H9 (cell line): ENCODE measurements at regions not wholly inside any gene's neighbourhood (a gene's known extent, or its start where the extent isn't known, plus 50 kb on each side); places are given as distances from the start of the nearest gene placed in this dataset.

ENCODE experiments used
- DNase-seq: peaks from one replicate; pipeline ENCODE4 v3.0.0-alpha.2; 2017
- H2AFZ ChIP-seq: one replicate; pipeline ENCODE4 v1.6.1; 2013; ENCODE audit warnings: mild to moderate bottlenecking, low read length, control low read depth, moderate library complexity
- H2AK5ac ChIP-seq: 2 replicates; pipeline ENCODE4 v1.6.1; 2013; ENCODE audit warnings: low read length, control low read depth, mixed read lengths; ENCODE audit not compliant: insufficient read length
- H2BK120ac ChIP-seq: one replicate; pipeline ENCODE4 v1.6.1; 2013; ENCODE audit warnings: low read depth, mild to moderate bottlenecking, low read length, control low read depth, inconsistent platforms; ENCODE audit not compliant: poor library complexity, severe bottlenecking
- H2BK12ac ChIP-seq: 2 replicates; pipeline ENCODE4 v1.6.1; 2013; ENCODE audit warnings: low read length, control low read depth, mixed read lengths, low read depth; ENCODE audit not compliant: insufficient read length
- H2BK15ac ChIP-seq: 2 replicates; pipeline ENCODE4 v1.6.1; 2013; ENCODE audit warnings: low read depth, low read length, control low read depth
- H2BK20ac ChIP-seq: one replicate; pipeline ENCODE4 v1.6.1; 2013; ENCODE audit warnings: low read depth, mild to moderate bottlenecking, low read length, control low read depth, inconsistent platforms; ENCODE audit not compliant: poor library complexity, severe bottlenecking
- H2BK5ac ChIP-seq: 2 replicates; pipeline ENCODE4 v1.6.1; 2013; ENCODE audit warnings: low read length, control low read depth, mixed read lengths; ENCODE audit not compliant: insufficient read length
- H3K14ac ChIP-seq: 2 replicates; pipeline ENCODE4 v1.6.1; 2013; ENCODE audit warnings: low read length, control low read depth; ENCODE audit not compliant: insufficient read depth
- H3K18ac ChIP-seq: 2 replicates; pipeline ENCODE4 v1.6.1; 2013; ENCODE audit warnings: low read depth, mild to moderate bottlenecking, mixed read lengths, low read length, control low read depth; ENCODE audit not compliant: insufficient read length
- H3K23ac ChIP-seq: 2 replicates; pipeline ENCODE4 v1.6.1; 2013; ENCODE audit warnings: low read length, control low read depth, mixed read lengths, low read depth; ENCODE audit not compliant: insufficient read length
- H3K23me2 ChIP-seq: 2 replicates; pipeline ENCODE4 v1.6.1; 2013; ENCODE audit warnings: low read depth, mild to moderate bottlenecking, mixed read lengths, low read length, control low read depth; ENCODE audit not compliant: insufficient read length, poor library complexity, severe bottlenecking
- H3K27ac ChIP-seq: 2 replicates; pipeline ENCODE4 v1.5.1; 2013; ENCODE audit warnings: low read length, control low read depth, mixed read lengths, low read depth; ENCODE audit not compliant: insufficient read length
- H3K27me3 ChIP-seq: 2 replicates; pipeline ENCODE4 v1.6.1; 2013; ENCODE audit warnings: low read length, control low read depth, inconsistent platforms; ENCODE audit not compliant: insufficient read depth
- H3K4ac ChIP-seq: 2 replicates; pipeline ENCODE4 v1.6.1; 2013; ENCODE audit warnings: low read depth, mild to moderate bottlenecking, control low read depth, inconsistent platforms, low read length, moderate library complexity
- H3K4me1 ChIP-seq: 2 replicates; pipeline ENCODE4 v1.6.1; 2013; ENCODE audit warnings: low read length, control low read depth, inconsistent platforms; ENCODE audit not compliant: insufficient read depth
- H3K4me2 ChIP-seq: 2 replicates; pipeline ENCODE4 v1.6.1; 2013; ENCODE audit warnings: low read length, control low read depth, mixed read lengths; ENCODE audit not compliant: insufficient read length, insufficient read depth
- H3K56ac ChIP-seq: 2 replicates; pipeline ENCODE4 v1.6.1; 2013; ENCODE audit warnings: low read depth, mild to moderate bottlenecking, mixed read lengths, low read length, control low read depth; ENCODE audit not compliant: insufficient read length
- H3K79me1 ChIP-seq: 2 replicates; pipeline ENCODE4 v1.6.1; 2013; ENCODE audit warnings: low read depth, mild to moderate bottlenecking, moderate library complexity, low read length, control low read depth, inconsistent platforms; ENCODE audit not compliant: insufficient read depth, poor library complexity, severe bottlenecking
- H3K79me2 ChIP-seq: 2 replicates; pipeline ENCODE4 v1.6.1; 2013; ENCODE audit warnings: low read length, control low read depth, inconsistent platforms; ENCODE audit not compliant: insufficient read depth
- H3K9ac ChIP-seq: 2 replicates; pipeline ENCODE4 v1.6.1; 2013; ENCODE audit warnings: low read length, control low read depth, mixed read lengths; ENCODE audit not compliant: insufficient read length; ENCODE audit errors: extremely low read depth
- H3K9me3 ChIP-seq: one replicate; pipeline ENCODE4 v1.6.1; 2013; ENCODE audit warnings: low read depth, low read length, inconsistent platforms; ENCODE audit not compliant: control insufficient read depth
- H3T11ph ChIP-seq: one replicate; pipeline ENCODE4 v1.6.1; 2013; ENCODE audit warnings: mild to moderate bottlenecking, low read length, control low read depth, inconsistent platforms
- H4K20me1 ChIP-seq: one replicate; pipeline ENCODE4 v1.6.1; 2013; ENCODE audit not compliant: control insufficient read depth, insufficient read length, insufficient read depth
- H4K5ac ChIP-seq: 2 replicates; pipeline ENCODE4 v1.6.1; 2013; ENCODE audit warnings: low read depth, mild to moderate bottlenecking, mixed read lengths, low read length, control low read depth; ENCODE audit not compliant: insufficient read length
- H4K8ac ChIP-seq: replicated peaks from 2 replicates; pipeline ENCODE4 v1.6.1; 2013; ENCODE audit warnings: low read length, control low read depth, mixed read lengths, low read depth; ENCODE audit not compliant: insufficient read length
- H4K91ac ChIP-seq: 2 replicates; pipeline ENCODE4 v1.6.1; 2013; ENCODE audit warnings: low read depth, mild to moderate bottlenecking, moderate library complexity, mixed read lengths, low read length, control low read depth; ENCODE audit not compliant: insufficient read length
- H3K27ac Mint-ChIP-seq, 3 experiments: 2 replicates in 2 of 3; 3 replicates in 1 of 3; pipeline ENCODE4 v1.8.0; 2020 to 2021; ENCODE audit warnings: mixed read lengths in 3 of 3, mild to moderate bottlenecking in 1 of 3, moderate library complexity in 1 of 3
- H3K27me3 Mint-ChIP-seq: 2 replicates; pipeline ENCODE4 v1.8.0; 2021; ENCODE audit warnings: low read depth, mild to moderate bottlenecking, moderate library complexity, mixed read lengths
- H3K36me3 Mint-ChIP-seq, 3 experiments: 2 replicates in 2 of 3; 3 replicates in 1 of 3; pipeline ENCODE4 v1.8.0; 2020 to 2021; ENCODE audit warnings: low read depth in 3 of 3, mixed read lengths in 3 of 3; ENCODE audit not compliant: insufficient read depth in 1 of 3
- H3K4me1 Mint-ChIP-seq, 2 experiments: 2 replicates each; pipeline ENCODE4 v1.8.0; 2020; ENCODE audit warnings: mixed read lengths in 2 of 2
- H3K4me3 Mint-ChIP-seq, 2 experiments: 2 replicates in 1 of 2; 3 replicates in 1 of 2; pipeline ENCODE4 v1.8.0; 2020 to 2021; ENCODE audit warnings: mild to moderate bottlenecking in 2 of 2, mixed read lengths in 2 of 2, moderate library complexity in 1 of 2
- H3K9me3 Mint-ChIP-seq, 2 experiments: 2 replicates in 1 of 2; 3 replicates in 1 of 2; pipeline ENCODE4 v1.8.0; 2020; ENCODE audit warnings: mild to moderate bottlenecking in 2 of 2, mixed read lengths in 2 of 2, moderate library complexity in 1 of 2
- WGBS: extraction: QIAGEN DNeasy Blood & Tissue Kit; methylation state at CpG from one replicate; pipeline ENCODE4 v1.1.7; 2013; ENCODE audit warnings: missing lambda C conversion rate, low lambda C conversion rate, mixed read lengths; ENCODE audit not compliant: insufficient read length; ENCODE audit errors: extremely low coverage; 5-methylcytosine and 5-hydroxymethylcytosine counted together
- TF ChIP-seq, protein P1 (sequence below): fragments of 200-600 bp; sonication (generic); conservative IDR thresholded peaks from 3 replicates; pipeline ENCODE4 v1.8.0; 2021; ENCODE audit warnings: antibody characterized with exemption, mild to moderate bottlenecking

- Histone ChIP-seq H4K20me1 (no peaks in the 10 kb centered on the region), H2AK5ac (no peak overlapping the region), H3K56ac (no peak overlapping the region), H3K14ac (no peak overlapping the region; the same call in 1 of the 2 replicates), H2BK20ac (no peak overlapping the region), H3K4me2 (no peak overlapping the region), H3K4me1 (no peaks in the 10 kb centered on the region), H3K79me2 (no peaks in the 10 kb centered on the region), H3K23ac (no peak overlapping the region), H4K91ac (no peak overlapping the region), H3K79me1 (no peaks in the 10 kb centered on the region), H3K27me3 (no peaks in the 10 kb centered on the region), H2AFZ (no peak overlapping the region), H2BK15ac (no peak overlapping the region), H3K27ac (no peak overlapping the region), H3K9me3 (no peaks in the 10 kb centered on the region), H3K18ac (no peak overlapping the region), H2BK120ac (no peak overlapping the region), H2BK5ac (no peak overlapping the region), H3K4ac (no peak overlapping the region), H3K23me2 (no peaks in the 10 kb centered on the region), H4K8ac (no peak overlapping the region), H3K9ac (no peak overlapping the region), H4K5ac (no peak overlapping the region), H3T11ph (no peak overlapping the region), H2BK12ac (no peak overlapping the region)
- no peak for DNase-seq
- Mint-ChIP-seq H3K4me3 (peak overlapping the region in 1 of 2 experiments; percentile 12; a peak in 1 of 5 replicates), H3K27ac (peak overlapping the region in 1 of 3 experiments; percentile 57; a peak in 1 of 7 replicates), H3K4me1 (no peaks in the 10 kb centered on the region), H3K9me3 (no peaks in the 10 kb centered on the region), H3K36me3 (no peaks in the 10 kb centered on the region), H3K27me3 (peaks cover 1% of the 10 kb centered on the region)
- no CpG with 5 or more reads among the region's 15 CpGs for WGBS
- TF ChIP-seq, protein P1, sequence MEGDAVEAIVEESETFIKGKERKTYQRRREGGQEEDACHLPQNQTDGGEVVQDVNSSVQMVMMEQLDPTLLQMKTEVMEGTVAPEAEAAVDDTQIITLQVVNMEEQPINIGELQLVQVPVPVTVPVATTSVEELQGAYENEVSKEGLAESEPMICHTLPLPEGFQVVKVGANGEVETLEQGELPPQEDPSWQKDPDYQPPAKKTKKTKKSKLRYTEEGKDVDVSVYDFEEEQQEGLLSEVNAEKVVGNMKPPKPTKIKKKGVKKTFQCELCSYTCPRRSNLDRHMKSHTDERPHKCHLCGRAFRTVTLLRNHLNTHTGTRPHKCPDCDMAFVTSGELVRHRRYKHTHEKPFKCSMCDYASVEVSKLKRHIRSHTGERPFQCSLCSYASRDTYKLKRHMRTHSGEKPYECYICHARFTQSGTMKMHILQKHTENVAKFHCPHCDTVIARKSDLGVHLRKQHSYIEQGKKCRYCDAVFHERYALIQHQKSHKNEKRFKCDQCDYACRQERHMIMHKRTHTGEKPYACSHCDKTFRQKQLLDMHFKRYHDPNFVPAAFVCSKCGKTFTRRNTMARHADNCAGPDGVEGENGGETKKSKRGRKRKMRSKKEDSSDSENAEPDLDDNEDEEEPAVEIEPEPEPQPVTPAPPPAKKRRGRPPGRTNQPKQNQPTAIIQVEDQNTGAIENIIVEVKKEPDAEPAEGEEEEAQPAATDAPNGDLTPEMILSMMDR, result no peak
Observed at GRCh38 chr20:50243610-50244351, 53.2 kb downstream of the CEBPB start.
